ENCODE measurements at regions not wholly inside any gene's neighbourhood (a gene's known extent, or its start where the extent isn't known, plus 50 kb on each side); places are given as distances from the start of the nearest gene placed in this dataset.

DNA sequence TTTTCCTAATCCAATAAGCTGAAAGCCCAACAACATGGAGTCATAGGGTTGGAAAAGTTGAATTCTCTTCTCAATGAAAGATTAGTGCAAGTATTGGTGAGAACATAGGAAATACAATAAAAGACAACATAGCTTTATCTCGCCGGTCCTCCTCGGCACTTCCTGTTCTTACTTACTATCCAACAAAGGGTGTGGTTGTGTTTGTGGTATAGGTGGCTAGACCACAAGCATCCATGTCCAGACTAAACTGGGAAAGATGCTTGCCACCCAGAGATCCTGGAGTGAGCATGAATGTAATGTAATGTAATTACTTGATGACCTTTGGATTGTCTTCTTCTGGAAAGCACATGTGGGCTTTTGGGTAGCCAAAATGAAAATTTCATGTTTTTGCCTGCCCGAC lies 223.8 kb downstream of the CPE start:
- H3K4me1 ChIP-seq (ENCODE audit: control insufficient read depth, extremely low read depth, insufficient read depth, low read length) = no peaks in the 10 kb centered on the region
- no peaks in the 10 kb centered on the region for H3K9me3 ChIP-seq (ENCODE audit: control insufficient read depth, insufficient read depth, low read depth, low read length)
- no peak overlapping the region for H2AFZ ChIP-seq (ENCODE audit: low read length)
- no peak overlapping the region for H3K4me3 ChIP-seq (replicated peaks in 1 of 4; ENCODE audit: control extremely low read depth in 1 of 4, insufficient read depth in 1 of 4, low read depth in 3 of 4, low read length in 4 of 4)
- no peaks in the 10 kb centered on the region for H3K36me3 ChIP-seq (ENCODE audit: control insufficient read depth, insufficient read depth, low read length)
- no peaks in the 10 kb centered on the region for H4K20me1 ChIP-seq (ENCODE audit: control insufficient read depth, extremely low read depth, insufficient read depth, low read length)
- H3K27me3 ChIP-seq (ENCODE audit: control insufficient read depth, insufficient read depth, low read length) = no peaks in the 10 kb centered on the region
- no peak overlapping the region for H3K9ac ChIP-seq (ENCODE audit: insufficient read depth, low read length)
- H3K27ac ChIP-seq (ENCODE audit: insufficient read depth, low read length) = no peak overlapping the region
- DNase-seq (ENCODE audit: low read depth in 2 of 2) = peak in 1 of 2 donors; percentile 45
- H3K79me2 ChIP-seq (ENCODE audit: control insufficient read depth, insufficient read depth, low read length) = no peaks in the 10 kb centered on the region
- no peak overlapping the region for H3K4me2 ChIP-seq (ENCODE audit: extremely low read depth, insufficient read depth, low read length)
- TF ChIP-seq, protein P1, sequence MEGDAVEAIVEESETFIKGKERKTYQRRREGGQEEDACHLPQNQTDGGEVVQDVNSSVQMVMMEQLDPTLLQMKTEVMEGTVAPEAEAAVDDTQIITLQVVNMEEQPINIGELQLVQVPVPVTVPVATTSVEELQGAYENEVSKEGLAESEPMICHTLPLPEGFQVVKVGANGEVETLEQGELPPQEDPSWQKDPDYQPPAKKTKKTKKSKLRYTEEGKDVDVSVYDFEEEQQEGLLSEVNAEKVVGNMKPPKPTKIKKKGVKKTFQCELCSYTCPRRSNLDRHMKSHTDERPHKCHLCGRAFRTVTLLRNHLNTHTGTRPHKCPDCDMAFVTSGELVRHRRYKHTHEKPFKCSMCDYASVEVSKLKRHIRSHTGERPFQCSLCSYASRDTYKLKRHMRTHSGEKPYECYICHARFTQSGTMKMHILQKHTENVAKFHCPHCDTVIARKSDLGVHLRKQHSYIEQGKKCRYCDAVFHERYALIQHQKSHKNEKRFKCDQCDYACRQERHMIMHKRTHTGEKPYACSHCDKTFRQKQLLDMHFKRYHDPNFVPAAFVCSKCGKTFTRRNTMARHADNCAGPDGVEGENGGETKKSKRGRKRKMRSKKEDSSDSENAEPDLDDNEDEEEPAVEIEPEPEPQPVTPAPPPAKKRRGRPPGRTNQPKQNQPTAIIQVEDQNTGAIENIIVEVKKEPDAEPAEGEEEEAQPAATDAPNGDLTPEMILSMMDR (conservative IDR thresholded peaks at IDR 0.05 in 1 of 2, IDR thresholded peaks at IDR 0.05 in 1 of 2; ENCODE audit: low read depth in 1 of 2, low read length in 2 of 2) = no peak
- TF ChIP-seq EZH2 (IDR thresholded peaks at IDR 0.05; ENCODE audit: low read length, missing control alignments) = no peak

DNA sequence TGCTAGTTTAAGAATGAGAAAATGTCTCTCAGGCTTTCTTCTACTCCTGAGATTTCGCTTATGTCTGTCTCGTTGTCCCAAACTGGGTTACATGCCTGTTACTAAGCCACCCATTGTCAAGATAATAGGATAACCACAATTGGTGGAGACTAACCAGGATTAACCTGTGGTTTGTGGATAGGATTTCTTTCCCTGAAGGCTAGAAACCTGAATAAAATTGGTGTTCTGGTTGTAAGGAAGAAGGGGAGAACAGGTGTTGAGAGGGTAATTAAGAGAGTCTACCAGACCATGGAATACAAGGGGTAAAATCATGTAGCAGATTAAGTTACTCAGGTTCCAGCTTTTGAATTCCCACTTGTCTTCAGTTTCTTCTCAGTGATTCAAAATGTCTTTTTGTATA lies 225.4 kb downstream of the CPE start:
- Histone ChIP-seq H3K4me1 (ENCODE audit: control insufficient read depth, extremely low read depth, insufficient read depth, low read length) (no peaks in the 10 kb centered on the region), H4K20me1 (ENCODE audit: control insufficient read depth, extremely low read depth, insufficient read depth, low read length) (no peaks in the 10 kb centered on the region), H3K9me3 (ENCODE audit: control insufficient read depth, insufficient read depth, low read depth, low read length) (no peaks in the 10 kb centered on the region), H3K27me3 (ENCODE audit: control insufficient read depth, insufficient read depth, low read length) (no peaks in the 10 kb centered on the region), H3K4me3 (replicated peaks in 1 of 4; ENCODE audit: control extremely low read depth in 1 of 4, insufficient read depth in 1 of 4, low read depth in 3 of 4, low read length in 4 of 4) (no peak overlapping the region), H3K4me2 (ENCODE audit: extremely low read depth, insufficient read depth, low read length) (no peak overlapping the region), H3K36me3 (ENCODE audit: control insufficient read depth, insufficient read depth, low read length) (no peaks in the 10 kb centered on the region), H2AFZ (ENCODE audit: low read length) (no peak overlapping the region), H3K9ac (ENCODE audit: insufficient read depth, low read length) (no peak overlapping the region), H3K27ac (ENCODE audit: insufficient read depth, low read length) (no peak overlapping the region), H3K79me2 (ENCODE audit: control insufficient read depth, insufficient read depth, low read length) (no peaks in the 10 kb centered on the region)
- no peak for TF ChIP-seq EZH2 (IDR thresholded peaks at IDR 0.05; ENCODE audit: low read length, missing control alignments)
- TF ChIP-seq, protein P1 (conservative IDR thresholded peaks at IDR 0.05 in 1 of 2, IDR thresholded peaks at IDR 0.05 in 1 of 2; ENCODE audit: low read depth in 1 of 2, low read length in 2 of 2) = no peak
- DNase-seq (ENCODE audit: low read depth in 2 of 2) = no peak

DNA sequence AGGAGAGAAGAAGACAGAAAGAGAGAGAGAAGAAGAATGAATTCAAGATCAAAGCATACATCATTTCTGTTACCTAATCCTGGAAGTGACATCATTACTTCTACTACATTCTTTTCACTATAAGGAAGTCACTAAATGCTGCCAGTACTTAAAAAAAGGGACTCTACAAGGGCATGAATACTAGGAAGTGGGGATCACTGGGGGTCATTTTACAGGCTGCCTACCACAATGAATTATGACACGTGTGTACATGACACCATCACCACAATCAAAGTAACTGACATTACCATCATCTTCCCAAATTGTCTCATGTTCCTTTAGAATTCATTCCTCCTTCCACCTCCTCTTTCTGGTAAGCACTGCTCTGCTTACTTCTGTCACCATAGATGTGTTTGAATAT lies 227.0 kb downstream of the CPE start:
- Histone ChIP-seq H3K27me3 (ENCODE audit: control insufficient read depth, insufficient read depth, low read length) (no peaks in the 10 kb centered on the region), H3K4me2 (ENCODE audit: extremely low read depth, insufficient read depth, low read length) (no peak overlapping the region), H4K20me1 (ENCODE audit: control insufficient read depth, extremely low read depth, insufficient read depth, low read length) (no peaks in the 10 kb centered on the region), H3K4me3 (replicated peaks in 1 of 4; ENCODE audit: control extremely low read depth in 1 of 4, insufficient read depth in 1 of 4, low read depth in 3 of 4, low read length in 4 of 4) (no peak overlapping the region), H2AFZ (ENCODE audit: low read length) (no peak overlapping the region), H3K9ac (ENCODE audit: insufficient read depth, low read length) (no peak overlapping the region), H3K9me3 (ENCODE audit: control insufficient read depth, insufficient read depth, low read depth, low read length) (no peaks in the 10 kb centered on the region), H3K4me1 (ENCODE audit: control insufficient read depth, extremely low read depth, insufficient read depth, low read length) (no peaks in the 10 kb centered on the region), H3K79me2 (ENCODE audit: control insufficient read depth, insufficient read depth, low read length) (no peaks in the 10 kb centered on the region), H3K36me3 (ENCODE audit: control insufficient read depth, insufficient read depth, low read length) (no peaks in the 10 kb centered on the region), H3K27ac (ENCODE audit: insufficient read depth, low read length) (no peak overlapping the region)
- TF ChIP-seq, protein P1 (conservative IDR thresholded peaks at IDR 0.05 in 1 of 2, IDR thresholded peaks at IDR 0.05 in 1 of 2; ENCODE audit: low read depth in 1 of 2, low read length in 2 of 2) = no peak
- no peak for TF ChIP-seq EZH2 (IDR thresholded peaks at IDR 0.05; ENCODE audit: low read length, missing control alignments)
- DNase-seq (ENCODE audit: low read depth in 2 of 2) = no peak

Measured in fibroblast of lung (primary cell).